ENCODE measurements at regions not wholly inside any gene's neighbourhood (a gene's known extent, or its start where the extent isn't known, plus 50 kb on each side); places are given as distances from the start of the nearest gene placed in this dataset.
"Not testable (repeated sequence)": the region's sequence is repeated elsewhere in the genome, so short reads cannot be mapped to it uniquely, and the experiment has no call there.

- Histone ChIP-seq H3K4me1 (ENCODE audit: insufficient read depth, low read length) (no peaks in the 10 kb centered on the region), H3K4me3 (ENCODE audit: low read length) (no peak overlapping the region), H3K36me3 (ENCODE audit: insufficient read depth, low read length) (no peaks in the 10 kb centered on the region), H3K27ac (ENCODE audit: low read depth, low read length) (no peak overlapping the region), H3K27me3 (ENCODE audit: insufficient read depth, low read length) (no peaks in the 10 kb centered on the region), H3K9me3 (ENCODE audit: insufficient read depth, low read depth, low read length) (peaks cover 6% of the 10 kb centered on the region; the same call in 1 of the 2 replicates), H3K9ac (ENCODE audit: low read depth, low read length) (no peak overlapping the region)
- 97% methylated on average over 2 of the region's 3 CpGs for WGBS
Observed at GRCh38 chr5:40134883-40135520, 544.7 kb upstream of the PTGER4 start.

- H3K9me3 ChIP-seq (ENCODE audit: insufficient read depth, low read depth, low read length): peaks cover 62% of the 10 kb centered on the region
- WGBS: 76% methylated on average over 2 of the region's 2 CpGs
Observed at GRCh38 chr5:40124367-40124766, 555.3 kb upstream of the PTGER4 start.

GRCh38 chr5:40121236-40121635 lies 558.5 kb upstream of the PTGER4 start:
- H3K27ac ChIP-seq (ENCODE audit: low read depth, low read length): no peak overlapping the region
- H3K27me3 ChIP-seq (ENCODE audit: insufficient read depth, low read length): no peaks in the 10 kb centered on the region
- peaks cover 62% of the 10 kb centered on the region for H3K9me3 ChIP-seq (ENCODE audit: insufficient read depth, low read depth, low read length)
- 100% methylated on average over 1 of the region's 1 CpG for WGBS
- no peak overlapping the region for H3K4me3 ChIP-seq (ENCODE audit: low read length)
- H3K4me1 ChIP-seq (ENCODE audit: insufficient read depth, low read length): no peaks in the 10 kb centered on the region
- no peaks in the 10 kb centered on the region for H3K36me3 ChIP-seq (ENCODE audit: insufficient read depth, low read length)
- H3K9ac ChIP-seq (ENCODE audit: low read depth, low read length): no peak overlapping the region

More at GRCh38 chr5:40124367-40124766, 555.3 kb upstream of the PTGER4 start:
- Histone ChIP-seq H3K4me1 (ENCODE audit: insufficient read depth, low read length) (no peaks in the 10 kb centered on the region), H3K9ac (ENCODE audit: low read depth, low read length) (no peak overlapping the region), H3K4me3 (ENCODE audit: low read length) (peak overlapping the region; percentile 13; the same call in 1 of the 2 replicates), H3K36me3 (ENCODE audit: insufficient read depth, low read length) (no peaks in the 10 kb centered on the region), H3K27ac (ENCODE audit: low read depth, low read length) (no peak overlapping the region), H3K27me3 (ENCODE audit: insufficient read depth, low read length) (no peaks in the 10 kb centered on the region)

- H3K27me3 ChIP-seq (ENCODE audit: insufficient read depth, low read length): no peaks in the 10 kb centered on the region
- H3K4me3 ChIP-seq (ENCODE audit: low read length): no peak overlapping the region
- H3K27ac ChIP-seq (ENCODE audit: low read depth, low read length): no peak overlapping the region
- H3K4me1 ChIP-seq (ENCODE audit: insufficient read depth, low read length): no peaks in the 10 kb centered on the region
- H3K9ac ChIP-seq (ENCODE audit: low read depth, low read length): no peak overlapping the region
- no peaks in the 10 kb centered on the region for H3K36me3 ChIP-seq (ENCODE audit: insufficient read depth, low read length)
- peaks cover 9% of the 10 kb centered on the region; the same call in 1 of the 2 replicates for H3K9me3 ChIP-seq (ENCODE audit: insufficient read depth, low read depth, low read length)
Observed at GRCh38 chr5:40112875-40113274, 566.8 kb upstream of the PTGER4 start.

- 98% methylated on average over 4 of the region's 4 CpGs for WGBS
- H3K9me3 ChIP-seq (ENCODE audit: insufficient read depth, low read depth, low read length); H3K27ac ChIP-seq (ENCODE audit: low read depth, low read length); H3K9ac ChIP-seq (ENCODE audit: low read depth, low read length); H3K36me3 ChIP-seq (ENCODE audit: insufficient read depth, low read length); H3K4me1 ChIP-seq (ENCODE audit: insufficient read depth, low read length); H3K27me3 ChIP-seq (ENCODE audit: insufficient read depth, low read length); H3K4me3 ChIP-seq (ENCODE audit: low read length): not testable (repeated sequence)
Observed at GRCh38 chr5:40111036-40111435, 568.7 kb upstream of the PTGER4 start.

- H3K4me3 ChIP-seq (ENCODE audit: low read length); H3K9ac ChIP-seq (ENCODE audit: low read depth, low read length); H3K27ac ChIP-seq (ENCODE audit: low read depth, low read length); H3K9me3 ChIP-seq (ENCODE audit: insufficient read depth, low read depth, low read length); H3K27me3 ChIP-seq (ENCODE audit: insufficient read depth, low read length); H3K4me1 ChIP-seq (ENCODE audit: insufficient read depth, low read length); H3K36me3 ChIP-seq (ENCODE audit: insufficient read depth, low read length): not testable (repeated sequence)
- 98% methylated on average over 3 of the region's 3 CpGs for WGBS
Observed at GRCh38 chr5:40108764-40109390, 570.8 kb upstream of the PTGER4 start.

DNA sequence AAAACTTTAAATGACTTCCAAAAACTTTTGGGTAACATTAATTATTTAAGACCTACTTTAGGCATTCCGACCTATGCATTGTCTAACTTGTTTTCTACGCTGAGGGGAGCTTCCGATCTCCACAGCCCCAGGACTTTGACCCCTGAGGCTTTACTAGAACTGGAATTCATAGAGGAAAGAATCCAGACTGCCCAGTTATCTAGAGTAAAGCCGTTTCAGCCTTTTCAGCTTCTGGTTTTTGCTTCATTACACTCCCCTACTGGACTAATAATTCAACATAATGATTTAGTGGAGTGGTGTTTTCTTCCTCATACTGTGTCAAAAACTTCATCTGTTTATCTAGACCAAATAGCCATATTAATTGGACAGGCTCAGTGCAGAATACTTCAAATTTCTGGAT lies 571.9 kb upstream of the PTGER4 start:
- 67% methylated on average over 3 of the region's 4 CpGs for WGBS
- H3K9me3 ChIP-seq (ENCODE audit: insufficient read depth, low read depth, low read length): not testable (repeated sequence)

DNA sequence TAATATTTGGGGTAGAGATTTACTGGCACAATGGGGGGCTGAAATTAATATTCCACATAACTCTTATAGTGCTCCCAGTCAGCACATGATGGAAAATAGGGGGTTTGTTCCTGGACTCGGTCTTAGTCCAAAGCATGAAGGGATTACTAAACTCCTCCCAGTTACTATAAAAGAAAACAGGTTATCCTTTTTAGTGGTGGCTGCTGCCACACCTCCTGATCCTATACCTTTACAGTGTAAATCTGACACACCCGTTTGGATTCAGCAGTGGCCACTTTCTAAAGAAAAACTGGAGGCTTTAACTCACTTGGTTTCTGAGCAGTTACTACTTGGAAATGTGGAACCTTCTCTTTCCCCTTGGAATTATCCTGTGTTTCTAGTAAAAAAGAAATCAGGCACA lies 572.9 kb upstream of the PTGER4 start:
- 95% methylated on average over 1 of the region's 2 CpGs for WGBS
- Histone ChIP-seq H3K27me3 (ENCODE audit: insufficient read depth, low read length) (no peaks in the 10 kb centered on the region), H3K4me3 (ENCODE audit: low read length) (no peak overlapping the region), H3K4me1 (ENCODE audit: insufficient read depth, low read length) (no peaks in the 10 kb centered on the region), H3K27ac (ENCODE audit: low read depth, low read length) (no peak overlapping the region), H3K9me3 (ENCODE audit: insufficient read depth, low read depth, low read length) (peaks cover 11% of the 10 kb centered on the region; the same call in 1 of the 2 replicates), H3K36me3 (ENCODE audit: insufficient read depth, low read length) (no peaks in the 10 kb centered on the region), H3K9ac (ENCODE audit: low read depth, low read length) (no peak overlapping the region)

More for the DNA sequence above, 571.9 kb upstream of the PTGER4 start:
- H3K27me3 ChIP-seq (ENCODE audit: insufficient read depth, low read length); H3K4me1 ChIP-seq (ENCODE audit: insufficient read depth, low read length); H3K36me3 ChIP-seq (ENCODE audit: insufficient read depth, low read length); H3K4me3 ChIP-seq (ENCODE audit: low read length); H3K27ac ChIP-seq (ENCODE audit: low read depth, low read length); H3K9ac ChIP-seq (ENCODE audit: low read depth, low read length): not testable (repeated sequence)

DNA sequence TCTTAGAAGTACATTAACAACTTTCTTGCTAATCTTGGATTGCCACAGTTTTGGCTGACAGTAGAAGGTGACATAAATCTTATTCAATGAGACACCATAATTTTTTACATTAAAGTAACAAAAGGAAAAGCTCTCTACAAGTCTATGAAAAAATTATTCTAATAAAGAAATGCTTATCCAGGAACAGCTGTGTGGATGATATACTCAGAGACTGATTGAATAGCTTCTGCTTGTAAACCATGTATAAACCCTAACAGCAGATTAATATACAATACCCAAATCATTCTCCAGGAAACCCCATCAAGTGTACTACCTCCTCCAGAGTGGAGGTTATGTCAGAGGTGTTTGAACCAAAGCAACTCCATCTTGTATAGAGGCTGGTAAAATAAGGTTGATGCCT lies 581.4 kb upstream of the PTGER4 start:
- no peak overlapping the region for H3K27ac ChIP-seq (ENCODE audit: low read depth, low read length)
- H3K9ac ChIP-seq (ENCODE audit: low read depth, low read length): no peak overlapping the region
- H3K4me3 ChIP-seq (ENCODE audit: low read length): no peak overlapping the region
- H3K9me3 ChIP-seq (ENCODE audit: insufficient read depth, low read depth, low read length): peaks cover 33% of the 10 kb centered on the region
- no peaks in the 10 kb centered on the region for H3K4me1 ChIP-seq (ENCODE audit: insufficient read depth, low read length)
- H3K27me3 ChIP-seq (ENCODE audit: insufficient read depth, low read length): no peaks in the 10 kb centered on the region
- no peaks in the 10 kb centered on the region for H3K36me3 ChIP-seq (ENCODE audit: insufficient read depth, low read length)

GRCh38 chr5:40093550-40093949 lies 586.2 kb upstream of the PTGER4 start:
- Histone ChIP-seq H3K36me3 (ENCODE audit: insufficient read depth, low read length) (no peaks in the 10 kb centered on the region), H3K9ac (ENCODE audit: low read depth, low read length) (no peak overlapping the region), H3K4me1 (ENCODE audit: insufficient read depth, low read length) (no peaks in the 10 kb centered on the region), H3K9me3 (ENCODE audit: insufficient read depth, low read depth, low read length) (peaks cover 74% of the 10 kb centered on the region), H3K27me3 (ENCODE audit: insufficient read depth, low read length) (no peaks in the 10 kb centered on the region), H3K27ac (ENCODE audit: low read depth, low read length) (no peak overlapping the region), H3K4me3 (ENCODE audit: low read length) (no peak overlapping the region)
- 95% methylated on average over 2 of the region's 2 CpGs for WGBS

DNA sequence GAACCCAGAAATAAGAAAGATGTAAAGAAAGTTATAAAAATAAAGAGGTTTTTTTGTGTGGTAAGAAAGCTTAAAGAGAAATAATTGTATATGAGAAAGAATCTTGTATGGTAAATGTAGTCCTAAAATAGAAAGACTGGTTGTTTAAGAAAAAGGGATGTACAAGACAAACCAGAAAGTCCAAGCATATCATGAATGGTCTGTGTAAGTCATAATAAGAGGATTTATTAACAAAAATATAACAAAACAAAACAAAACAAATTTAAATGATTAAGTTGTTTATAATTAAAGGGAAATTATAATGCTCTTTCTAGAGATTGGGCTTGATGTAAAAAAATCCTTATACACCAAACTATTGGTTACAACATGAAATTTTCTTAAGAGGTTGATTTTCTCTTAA lies 590.4 kb upstream of the PTGER4 start:
- no peak overlapping the region for H3K4me3 ChIP-seq (ENCODE audit: low read length)
- H3K27me3 ChIP-seq (ENCODE audit: insufficient read depth, low read length): no peaks in the 10 kb centered on the region
- no peak overlapping the region for H3K27ac ChIP-seq (ENCODE audit: low read depth, low read length)
- H3K9me3 ChIP-seq (ENCODE audit: insufficient read depth, low read depth, low read length): peaks cover 90% of the 10 kb centered on the region
- no peak overlapping the region for H3K9ac ChIP-seq (ENCODE audit: low read depth, low read length)
- no peaks in the 10 kb centered on the region for H3K36me3 ChIP-seq (ENCODE audit: insufficient read depth, low read length)
- H3K4me1 ChIP-seq (ENCODE audit: insufficient read depth, low read length): no peaks in the 10 kb centered on the region

- H3K4me3 ChIP-seq (ENCODE audit: low read length): no peak overlapping the region
- H3K9ac ChIP-seq (ENCODE audit: low read depth, low read length): no peak overlapping the region
- H3K27ac ChIP-seq (ENCODE audit: low read depth, low read length): no peak overlapping the region
- 92% methylated on average over 1 of the region's 1 CpG for WGBS
- peaks cover 55% of the 10 kb centered on the region for H3K9me3 ChIP-seq (ENCODE audit: insufficient read depth, low read depth, low read length)
- no peaks in the 10 kb centered on the region for H3K36me3 ChIP-seq (ENCODE audit: insufficient read depth, low read length)
- no peaks in the 10 kb centered on the region for H3K4me1 ChIP-seq (ENCODE audit: insufficient read depth, low read length)
- H3K27me3 ChIP-seq (ENCODE audit: insufficient read depth, low read length): no peaks in the 10 kb centered on the region
Observed at GRCh38 chr5:40084614-40085013, 595.1 kb upstream of the PTGER4 start.
